GM18511 (cell line): ENCODE measurements at regions not wholly inside any gene's neighbourhood (a gene's known extent, or its start where the extent isn't known, plus 50 kb on each side); places are given as distances from the start of the nearest gene placed in this dataset.
"Not testable (repeated sequence)": the region's sequence is repeated elsewhere in the genome, so short reads cannot be mapped to it uniquely, and the experiment has no call there.

Experiments
- ATAC-seq: cut with Tn5 transposase; IDR thresholded peaks from one replicate; pipeline ENCODE4 v1.9.1; 2021; ENCODE audit warnings: mild to moderate bottlenecking, moderate library complexity; ENCODE audit not compliant: unreplicated experiment

- ATAC-seq: no peak
Observed at GRCh38 chr13:44752164-44752563, 176.0 kb upstream of the TSC22D1 start.

GRCh38 chr13:44750630-44751029, 174.5 kb upstream of the TSC22D1 start:
- no peak for ATAC-seq

GRCh38 chr13:44749906-44750305, 173.8 kb upstream of the TSC22D1 start:
- ATAC-seq: no peak

- no peak for ATAC-seq
Observed at GRCh38 chr13:44748439-44748838, 172.3 kb upstream of the TSC22D1 start.

GRCh38 chr13:44747179-44747578, 171.0 kb upstream of the TSC22D1 start:
- no peak for ATAC-seq

- ATAC-seq: no peak
Observed at GRCh38 chr13:44746690-44747089, 170.6 kb upstream of the TSC22D1 start.

- no peak for ATAC-seq
Observed at GRCh38 chr13:44744880-44745633, 168.9 kb upstream of the TSC22D1 start.

GRCh38 chr13:44739539-44739938, 163.4 kb upstream of the TSC22D1 start:
- no peak for ATAC-seq

GRCh38 chr13:44739120-44739519, 163.0 kb upstream of the TSC22D1 start:
- no peak for ATAC-seq

GRCh38 chr13:44738463-44738862, 162.3 kb upstream of the TSC22D1 start:
- no peak for ATAC-seq

- no peak for ATAC-seq
Observed at GRCh38 chr13:44735806-44736205, 159.7 kb upstream of the TSC22D1 start.

GRCh38 chr13:44734201-44734707, 158.1 kb upstream of the TSC22D1 start:
- ATAC-seq: no peak

GRCh38 chr13:44732503-44733098, 156.5 kb upstream of the TSC22D1 start:
- no peak for ATAC-seq

GRCh38 chr13:44730851-44731250, 154.7 kb upstream of the TSC22D1 start:
- ATAC-seq: no peak

GRCh38 chr13:44730099-44730498, 154.0 kb upstream of the TSC22D1 start:
- no peak for ATAC-seq

GRCh38 chr13:44727591-44727990, 151.5 kb upstream of the TSC22D1 start:
- not testable (repeated sequence) for ATAC-seq

GRCh38 chr13:44726778-44727177, 150.6 kb upstream of the TSC22D1 start:
- ATAC-seq: no peak

- ATAC-seq: no peak
Observed at GRCh38 chr13:44726214-44726613, 150.1 kb upstream of the TSC22D1 start.

- ATAC-seq: no peak
Observed at GRCh38 chr13:44719857-44720671, 143.9 kb upstream of the TSC22D1 start.

GRCh38 chr13:44718467-44718866, 142.3 kb upstream of the TSC22D1 start:
- no peak for ATAC-seq
